ENCODE measurements at regions not wholly inside any gene's neighbourhood (a gene's known extent, or its start where the extent isn't known, plus 50 kb on each side); places are given as distances from the start of the nearest gene placed in this dataset.

DNA sequence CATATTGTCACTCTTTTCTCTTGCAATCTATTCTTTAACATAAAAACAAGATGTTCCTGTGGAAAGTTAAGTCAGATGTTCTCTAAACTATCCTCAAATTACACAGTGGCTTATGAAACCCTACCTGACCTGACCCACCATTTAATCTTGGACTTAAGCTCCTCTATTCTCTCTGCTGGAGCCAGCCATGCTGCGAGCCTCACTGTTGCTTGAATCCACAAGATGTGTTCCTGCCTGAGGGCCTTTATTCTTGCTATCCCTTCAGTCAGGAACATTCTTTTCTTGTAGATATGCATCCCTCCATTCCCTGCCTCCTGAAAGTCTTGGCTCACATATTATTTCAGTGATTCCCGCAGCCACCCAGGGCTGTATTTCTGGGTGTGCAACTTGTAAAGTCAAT, 283.2 kb downstream of the EPHA7 start:
- 18% methylated on average over 2 of the region's 2 CpGs for WGBS (ENCODE audit: missing lambda C conversion rate)
- ChIA-PET POLR2A (no interaction called here), CTCF (no interaction called here)
- no peak overlapping the region for H3K27ac ChIP-seq
- no peak overlapping the region for H3K4me3 ChIP-seq
- DNase-seq (ENCODE audit: low read depth in 1 of 2, low spot score in 1 of 2) (no peak), ATAC-seq (no peak), FAIRE-seq (no peak)
- H3K4me1 ChIP-seq: no peaks in the 10 kb centered on the region
- H3K9me3 ChIP-seq: no peaks in the 10 kb centered on the region
- H3K4me2 ChIP-seq: no peak overlapping the region
- no peak for TF ChIP-seq RARB (CRISPR knock-in tag; IDR thresholded peaks at IDR 0.05)
- TF ChIP-seq, protein P1, sequence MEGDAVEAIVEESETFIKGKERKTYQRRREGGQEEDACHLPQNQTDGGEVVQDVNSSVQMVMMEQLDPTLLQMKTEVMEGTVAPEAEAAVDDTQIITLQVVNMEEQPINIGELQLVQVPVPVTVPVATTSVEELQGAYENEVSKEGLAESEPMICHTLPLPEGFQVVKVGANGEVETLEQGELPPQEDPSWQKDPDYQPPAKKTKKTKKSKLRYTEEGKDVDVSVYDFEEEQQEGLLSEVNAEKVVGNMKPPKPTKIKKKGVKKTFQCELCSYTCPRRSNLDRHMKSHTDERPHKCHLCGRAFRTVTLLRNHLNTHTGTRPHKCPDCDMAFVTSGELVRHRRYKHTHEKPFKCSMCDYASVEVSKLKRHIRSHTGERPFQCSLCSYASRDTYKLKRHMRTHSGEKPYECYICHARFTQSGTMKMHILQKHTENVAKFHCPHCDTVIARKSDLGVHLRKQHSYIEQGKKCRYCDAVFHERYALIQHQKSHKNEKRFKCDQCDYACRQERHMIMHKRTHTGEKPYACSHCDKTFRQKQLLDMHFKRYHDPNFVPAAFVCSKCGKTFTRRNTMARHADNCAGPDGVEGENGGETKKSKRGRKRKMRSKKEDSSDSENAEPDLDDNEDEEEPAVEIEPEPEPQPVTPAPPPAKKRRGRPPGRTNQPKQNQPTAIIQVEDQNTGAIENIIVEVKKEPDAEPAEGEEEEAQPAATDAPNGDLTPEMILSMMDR (IDR thresholded peaks at IDR 0.05): no peak
- no peak for TF ChIP-seq CBX8 (IDR thresholded peaks at IDR 0.05)
- no peak for TF ChIP-seq BHLHE40 (IDR thresholded peaks at IDR 0.05; ENCODE audit: low read depth, low read length)
- TF ChIP-seq GATA3 (IDR thresholded peaks at IDR 0.05; ENCODE audit: borderline replicate concordance): no peak
- TF ChIP-seq CEBPB (IDR thresholded peaks at IDR 0.05): no peak
- no peak for TF ChIP-seq RFX5 (IDR thresholded peaks at IDR 0.05)
- TF ChIP-seq EHMT2 (IDR thresholded peaks at IDR 0.05; ENCODE audit: low read depth): no peak
- no peak for TF ChIP-seq CBX2 (IDR thresholded peaks at IDR 0.05; ENCODE audit: borderline replicate concordance, low read depth)
- TF ChIP-seq, protein P2, sequence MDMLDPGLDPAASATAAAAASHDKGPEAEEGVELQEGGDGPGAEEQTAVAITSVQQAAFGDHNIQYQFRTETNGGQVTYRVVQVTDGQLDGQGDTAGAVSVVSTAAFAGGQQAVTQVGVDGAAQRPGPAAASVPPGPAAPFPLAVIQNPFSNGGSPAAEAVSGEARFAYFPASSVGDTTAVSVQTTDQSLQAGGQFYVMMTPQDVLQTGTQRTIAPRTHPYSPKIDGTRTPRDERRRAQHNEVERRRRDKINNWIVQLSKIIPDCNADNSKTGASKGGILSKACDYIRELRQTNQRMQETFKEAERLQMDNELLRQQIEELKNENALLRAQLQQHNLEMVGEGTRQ (IDR thresholded peaks at IDR 0.05): no peak
- no peak for TF ChIP-seq HOXA7 (CRISPR knock-in tag; IDR thresholded peaks at IDR 0.05)
- no peak for TF ChIP-seq ZFP36 (IDR thresholded peaks at IDR 0.05; ENCODE audit: borderline replicate concordance, partially characterized antibody)
- TF ChIP-seq, protein P3, sequence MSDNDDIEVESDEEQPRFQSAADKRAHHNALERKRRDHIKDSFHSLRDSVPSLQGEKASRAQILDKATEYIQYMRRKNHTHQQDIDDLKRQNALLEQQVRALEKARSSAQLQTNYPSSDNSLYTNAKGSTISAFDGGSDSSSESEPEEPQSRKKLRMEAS (IDR thresholded peaks at IDR 0.05): no peak
- no peak for TF ChIP-seq TP53 (CRISPR knock-in tag; IDR thresholded peaks at IDR 0.05)
- no peak for TF ChIP-seq KDM1A (IDR thresholded peaks at IDR 0.05; ENCODE audit: low read depth)
- TF ChIP-seq, protein P4, sequence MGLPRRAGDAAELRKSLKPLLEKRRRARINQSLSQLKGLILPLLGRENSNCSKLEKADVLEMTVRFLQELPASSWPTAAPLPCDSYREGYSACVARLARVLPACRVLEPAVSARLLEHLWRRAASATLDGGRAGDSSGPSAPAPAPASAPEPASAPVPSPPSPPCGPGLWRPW (IDR thresholded peaks at IDR 0.05): no peak
- TF ChIP-seq, protein P5, sequence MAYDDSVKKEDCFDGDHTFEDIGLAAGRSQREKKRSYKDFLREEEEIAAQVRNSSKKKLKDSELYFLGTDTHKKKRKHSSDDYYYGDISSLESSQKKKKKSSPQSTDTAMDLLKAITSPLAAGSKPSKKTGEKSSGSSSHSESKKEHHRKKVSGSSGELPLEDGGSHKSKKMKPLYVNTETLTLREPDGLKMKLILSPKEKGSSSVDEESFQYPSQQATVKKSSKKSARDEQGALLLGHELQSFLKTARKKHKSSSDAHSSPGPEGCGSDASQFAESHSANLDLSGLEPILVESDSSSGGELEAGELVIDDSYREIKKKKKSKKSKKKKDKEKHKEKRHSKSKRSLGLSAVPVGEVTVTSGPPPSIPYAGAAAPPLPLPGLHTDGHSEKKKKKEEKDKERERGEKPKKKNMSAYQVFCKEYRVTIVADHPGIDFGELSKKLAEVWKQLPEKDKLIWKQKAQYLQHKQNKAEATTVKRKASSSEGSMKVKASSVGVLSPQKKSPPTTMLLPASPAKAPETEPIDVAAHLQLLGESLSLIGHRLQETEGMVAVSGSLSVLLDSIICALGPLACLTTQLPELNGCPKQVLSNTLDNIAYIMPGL (CRISPR knock-in tag; IDR thresholded peaks at IDR 0.05; ENCODE audit: borderline replicate concordance): no peak

DNA sequence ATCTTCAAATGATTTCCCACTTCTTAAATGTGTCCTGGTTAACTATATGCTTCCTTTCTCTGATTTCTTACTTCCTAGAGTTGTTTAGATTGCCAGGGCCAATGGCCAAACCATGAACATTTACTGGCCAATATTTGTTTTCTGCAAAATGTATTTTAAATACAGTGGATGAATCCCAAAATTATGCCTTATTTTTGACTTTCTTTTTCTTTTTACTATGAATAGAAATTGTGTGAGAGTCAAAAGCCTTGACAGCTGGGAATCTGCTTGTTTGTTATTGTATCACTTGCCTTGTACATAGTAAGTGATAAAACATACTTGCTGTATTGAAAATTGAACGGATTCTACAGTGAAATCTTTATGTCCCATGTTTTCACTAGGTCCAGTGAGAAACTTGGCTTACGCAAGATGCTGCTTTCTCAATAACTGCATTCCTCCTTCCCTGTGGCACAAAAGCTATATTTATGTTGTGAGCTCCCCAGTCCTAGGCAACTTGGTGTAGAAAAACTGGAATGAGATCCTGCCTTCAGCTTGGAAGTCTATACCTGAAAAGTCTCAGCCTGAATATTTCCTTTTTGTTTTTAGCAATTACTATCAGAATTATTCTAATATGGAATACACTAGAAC, 295.2 kb downstream of the EPHA7 start:
- 50% methylated on average over 2 of the region's 2 CpGs for WGBS (ENCODE audit: missing lambda C conversion rate)
- POLR2A ChIA-PET: no interaction called here
- H3K4me1 ChIP-seq: no peaks in the 10 kb centered on the region
- no peak overlapping the region for H3K27ac ChIP-seq
- DNase-seq (ENCODE audit: low read depth in 1 of 2, low spot score in 1 of 2) (no peak), FAIRE-seq (no peak), ATAC-seq (no peak)
- CTCF ChIA-PET: no interaction called here
- H3K4me2 ChIP-seq: no peak overlapping the region
- H3K4me3 ChIP-seq: no peak overlapping the region
- H3K9me3 ChIP-seq: no peaks in the 10 kb centered on the region
- TF ChIP-seq RFX5 (IDR thresholded peaks at IDR 0.05): no peak
- no peak for TF ChIP-seq NPAS2 (CRISPR knock-in tag; IDR thresholded peaks at IDR 0.05; ENCODE audit: borderline replicate concordance)
- TF ChIP-seq RARB (CRISPR knock-in tag; IDR thresholded peaks at IDR 0.05): no peak
- no peak for TF ChIP-seq MAFK (IDR thresholded peaks at IDR 0.05; ENCODE audit: partially characterized antibody)
- TF ChIP-seq HEYL (CRISPR knock-in tag; IDR thresholded peaks at IDR 0.05): no peak
- TF ChIP-seq ZFP36 (IDR thresholded peaks at IDR 0.05; ENCODE audit: borderline replicate concordance, partially characterized antibody): no peak
- TF ChIP-seq ZSCAN20 (CRISPR knock-in tag; IDR thresholded peaks at IDR 0.05): no peak
- TF ChIP-seq, protein P3 (IDR thresholded peaks at IDR 0.05): no peak
- TF ChIP-seq BHLHE40 (IDR thresholded peaks at IDR 0.05; ENCODE audit: low read depth, low read length): no peak
- TF ChIP-seq, protein P1 (IDR thresholded peaks at IDR 0.05): no peak
- no peak for TF ChIP-seq KDM5A (IDR thresholded peaks at IDR 0.05)
- no peak for TF ChIP-seq POLR2A (IDR thresholded peaks at IDR 0.05; ENCODE audit: low read length)
- TF ChIP-seq GATA3 (IDR thresholded peaks at IDR 0.05; ENCODE audit: borderline replicate concordance): no peak
- TF ChIP-seq, protein P6, sequence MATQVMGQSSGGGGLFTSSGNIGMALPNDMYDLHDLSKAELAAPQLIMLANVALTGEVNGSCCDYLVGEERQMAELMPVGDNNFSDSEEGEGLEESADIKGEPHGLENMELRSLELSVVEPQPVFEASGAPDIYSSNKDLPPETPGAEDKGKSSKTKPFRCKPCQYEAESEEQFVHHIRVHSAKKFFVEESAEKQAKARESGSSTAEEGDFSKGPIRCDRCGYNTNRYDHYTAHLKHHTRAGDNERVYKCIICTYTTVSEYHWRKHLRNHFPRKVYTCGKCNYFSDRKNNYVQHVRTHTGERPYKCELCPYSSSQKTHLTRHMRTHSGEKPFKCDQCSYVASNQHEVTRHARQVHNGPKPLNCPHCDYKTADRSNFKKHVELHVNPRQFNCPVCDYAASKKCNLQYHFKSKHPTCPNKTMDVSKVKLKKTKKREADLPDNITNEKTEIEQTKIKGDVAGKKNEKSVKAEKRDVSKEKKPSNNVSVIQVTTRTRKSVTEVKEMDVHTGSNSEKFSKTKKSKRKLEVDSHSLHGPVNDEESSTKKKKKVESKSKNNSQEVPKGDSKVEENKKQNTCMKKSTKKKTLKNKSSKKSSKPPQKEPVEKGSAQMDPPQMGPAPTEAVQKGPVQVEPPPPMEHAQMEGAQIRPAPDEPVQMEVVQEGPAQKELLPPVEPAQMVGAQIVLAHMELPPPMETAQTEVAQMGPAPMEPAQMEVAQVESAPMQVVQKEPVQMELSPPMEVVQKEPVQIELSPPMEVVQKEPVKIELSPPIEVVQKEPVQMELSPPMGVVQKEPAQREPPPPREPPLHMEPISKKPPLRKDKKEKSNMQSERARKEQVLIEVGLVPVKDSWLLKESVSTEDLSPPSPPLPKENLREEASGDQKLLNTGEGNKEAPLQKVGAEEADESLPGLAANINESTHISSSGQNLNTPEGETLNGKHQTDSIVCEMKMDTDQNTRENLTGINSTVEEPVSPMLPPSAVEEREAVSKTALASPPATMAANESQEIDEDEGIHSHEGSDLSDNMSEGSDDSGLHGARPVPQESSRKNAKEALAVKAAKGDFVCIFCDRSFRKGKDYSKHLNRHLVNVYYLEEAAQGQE (IDR thresholded peaks at IDR 0.05): no peak
- TF ChIP-seq MAZ (IDR thresholded peaks at IDR 0.05; ENCODE audit: borderline replicate concordance, low read depth, low read length): no peak
